Fibroblast of lung (primary cell): ENCODE measurements at regions not wholly inside any gene's neighbourhood (a gene's known extent, or its start where the extent isn't known, plus 50 kb on each side); places are given as distances from the start of the nearest gene placed in this dataset.

Source experiments
- CTCF ChIP-seq, 2 donors: IDR thresholded peaks in 1 of 2; conservative IDR thresholded peaks in 1 of 2; 1 replicate in 1 of 2; 2 replicates in 1 of 2; pipeline ENCODE4 v1.5.1; 2011 to 2012; ENCODE audit warnings: low read length in 2 of 2, control low read depth in 1 of 2, inconsistent platforms in 1 of 2, low read depth in 1 of 2, mild to moderate bottlenecking in 1 of 2
- EZH2 ChIP-seq: IDR thresholded peaks from 2 replicates; pipeline ENCODE4 v1.5.1; 2012; ENCODE audit warnings: low read length, control low read depth, mild to moderate bottlenecking; ENCODE audit errors: missing control alignments

- TF ChIP-seq CTCF (conservative IDR thresholded peaks at IDR 0.05 in 1 of 2, IDR thresholded peaks at IDR 0.05 in 1 of 2; ENCODE audit: low read depth in 1 of 2, low read length in 2 of 2) (no peak), EZH2 (no peak)
Measured at GRCh38 chr21:41011951-41012366, 156.0 kb upstream of the BACE2 start.
